ENCODE measurements at regions not wholly inside any gene's neighbourhood (a gene's known extent, or its start where the extent isn't known, plus 50 kb on each side); places are given as distances from the start of the nearest gene placed in this dataset.

DNA sequence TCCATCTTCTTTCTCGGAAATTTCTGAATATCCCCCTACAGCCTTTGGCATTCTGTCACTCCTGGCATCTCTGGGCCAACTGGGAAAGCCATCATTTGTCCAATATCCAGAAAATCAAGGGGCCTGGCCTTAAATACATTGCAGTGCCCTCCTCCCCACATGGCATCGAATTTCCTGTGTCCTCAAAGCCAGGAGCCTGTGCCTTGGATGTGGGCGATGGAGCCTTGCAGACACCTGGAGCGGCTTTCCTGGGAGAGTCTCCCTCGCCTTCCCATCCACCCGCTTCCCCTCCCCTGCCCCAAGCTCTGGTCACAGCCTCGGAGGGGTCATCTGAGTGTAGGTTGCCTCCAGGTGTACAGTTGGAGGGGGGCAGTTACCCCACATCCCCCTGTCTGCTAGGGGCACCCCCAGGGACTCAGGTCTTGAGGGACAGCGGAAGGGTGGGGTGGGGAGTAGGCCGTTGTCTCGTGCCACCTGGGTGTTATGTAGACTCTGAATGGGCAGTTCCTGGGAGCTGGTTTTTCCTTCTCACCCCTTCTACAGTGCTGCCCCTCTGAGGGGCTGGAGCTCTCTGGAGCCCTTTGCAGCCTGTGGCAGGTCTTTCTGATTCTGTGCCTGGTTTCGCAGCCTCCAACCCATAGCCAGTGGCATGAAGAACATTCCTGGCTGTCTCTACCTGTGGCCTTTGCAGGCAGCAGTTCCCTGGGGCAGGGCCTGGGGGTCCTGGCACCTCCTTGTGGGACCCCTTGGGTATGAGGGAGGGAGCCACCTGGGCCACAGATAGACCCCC, 239.8 kb downstream of the SEC14L1 start:
- Histone ChIP-seq H3K4me3 (no peak overlapping the region), H3K9me3 (no peaks in the 10 kb centered on the region), H3K27me3 (no peaks in the 10 kb centered on the region), H3K36me3 (no peaks in the 10 kb centered on the region), H3K4me1 (peaks cover 19 to 65% of the 10 kb centered on the region in 2 donors), H3K27ac (peak overlapping the region; percentile 40 to 87)
- intact Hi-C loops (cut with DNase I; ENCODE audit: low total_unique reads): no loop called here
- DNase-seq (ENCODE audit: low spot score in 2 of 2): no peak
- TF ChIP-seq POLR2A (IDR thresholded peaks at IDR 0.05) (no peak), CTCF (IDR thresholded peaks at IDR 0.05) (no peak), POLR2AphosphoS5 (IDR thresholded peaks at IDR 0.05) (no peak)

- H3K27ac ChIP-seq: peak overlapping the region; percentile 40 to 87
- no peaks in the 10 kb centered on the region for H3K9me3 ChIP-seq
- intact Hi-C loops (cut with DNase I; ENCODE audit: low total_unique reads): no loop called here
- no peaks in the 10 kb centered on the region for H3K36me3 ChIP-seq
- H3K4me3 ChIP-seq: no peak overlapping the region
- no peaks in the 10 kb centered on the region for H3K27me3 ChIP-seq
- DNase-seq (ENCODE audit: low spot score in 2 of 2): no peak
- TF ChIP-seq POLR2AphosphoS5 (IDR thresholded peaks at IDR 0.05) (no peak), CTCF (IDR thresholded peaks at IDR 0.05) (no peak), POLR2A (IDR thresholded peaks at IDR 0.05) (no peak)
- peaks cover 19 to 66% of the 10 kb centered on the region in 2 donors for H3K4me1 ChIP-seq
Measured at GRCh38 chr17:77381185-77381700, 240.5 kb downstream of the SEC14L1 start.

DNA sequence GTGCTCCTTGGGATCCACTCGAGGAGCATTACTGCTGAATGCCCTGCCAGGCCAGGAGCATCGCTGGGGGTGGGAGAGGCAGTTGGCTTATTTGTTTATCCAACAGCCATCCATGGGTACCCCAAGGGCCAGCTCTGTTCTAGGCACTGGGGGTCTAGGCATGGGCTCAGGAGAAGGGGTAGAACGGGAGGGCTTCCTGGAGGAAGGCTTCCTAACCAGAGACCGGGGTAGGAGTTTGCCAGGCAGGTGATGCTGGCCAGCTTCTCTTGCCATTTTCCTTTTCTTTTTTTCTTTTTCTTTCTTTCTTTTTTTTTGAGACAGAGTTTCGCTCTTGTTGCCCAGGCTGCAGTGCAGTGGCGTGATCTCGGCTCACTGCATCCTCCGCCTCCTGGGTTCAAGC, 241.0 kb downstream of the SEC14L1 start:
- H3K36me3 ChIP-seq: no peaks in the 10 kb centered on the region
- TF ChIP-seq POLR2A (IDR thresholded peaks at IDR 0.05) (no peak), POLR2AphosphoS5 (IDR thresholded peaks at IDR 0.05) (no peak), CTCF (IDR thresholded peaks at IDR 0.05) (no peak)
- no peaks in the 10 kb centered on the region for H3K9me3 ChIP-seq
- DNase-seq (ENCODE audit: low spot score in 2 of 2): no peak
- no peak overlapping the region for H3K4me3 ChIP-seq
- H3K4me1 ChIP-seq: peaks cover 22 to 71% of the 10 kb centered on the region in 2 donors
- intact Hi-C loops (cut with DNase I; ENCODE audit: low total_unique reads): no loop called here
- peak overlapping the region; percentile 81 to 87 for H3K27ac ChIP-seq
- H3K27me3 ChIP-seq: no peaks in the 10 kb centered on the region

- no peaks in the 10 kb centered on the region for H3K36me3 ChIP-seq
- no peaks in the 10 kb centered on the region for H3K27me3 ChIP-seq
- intact Hi-C loops (cut with DNase I; ENCODE audit: low total_unique reads): no loop called here
- no peak for DNase-seq (ENCODE audit: low spot score in 2 of 2)
- H3K9me3 ChIP-seq: no peaks in the 10 kb centered on the region
- TF ChIP-seq POLR2AphosphoS5 (IDR thresholded peaks at IDR 0.05) (no peak), CTCF (IDR thresholded peaks at IDR 0.05) (no peak), POLR2A (IDR thresholded peaks at IDR 0.05) (no peak)
- H3K27ac ChIP-seq: peak overlapping the region; percentile 81 to 87
- no peak overlapping the region for H3K4me3 ChIP-seq
- H3K4me1 ChIP-seq: peaks cover 22 to 67% of the 10 kb centered on the region in 2 donors
Measured at GRCh38 chr17:77382356-77382911, 241.7 kb downstream of the SEC14L1 start.

DNA sequence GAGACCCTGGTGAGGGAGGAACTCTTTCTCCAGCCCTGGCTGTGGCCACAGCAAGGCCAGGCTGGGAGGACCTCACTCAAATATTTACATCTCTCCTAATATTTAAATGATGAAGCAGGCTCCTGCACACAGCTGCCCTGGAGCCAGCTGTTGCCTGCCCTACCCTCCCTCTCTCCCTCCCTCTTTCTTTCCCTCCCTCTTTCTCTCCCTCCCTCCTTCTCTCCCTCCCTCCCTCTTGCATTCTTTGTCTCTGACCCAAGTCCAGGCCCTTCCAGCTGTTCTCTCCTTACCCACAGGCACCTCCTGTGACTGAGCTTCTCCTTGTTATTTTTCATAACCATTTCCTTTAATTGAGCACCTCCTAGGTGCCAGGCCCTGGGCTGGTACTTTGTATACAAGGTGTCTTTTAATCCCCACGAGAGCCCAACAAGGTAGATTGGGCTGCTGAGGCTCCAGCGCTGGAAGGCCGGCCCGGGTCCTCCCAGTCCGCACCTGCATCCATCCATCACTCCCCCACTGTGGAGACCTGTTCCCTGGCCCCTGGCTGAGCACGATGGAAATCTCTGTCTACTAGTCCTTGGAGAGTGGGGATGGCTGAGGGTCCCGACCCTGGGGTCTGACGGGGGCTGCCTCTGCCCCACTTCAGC, 242.3 kb downstream of the SEC14L1 start:
- peaks cover 19 to 66% of the 10 kb centered on the region in 2 donors for H3K4me1 ChIP-seq
- H3K27ac ChIP-seq: peak overlapping the region; percentile 81 to 87

More for the DNA sequence above, 242.3 kb downstream of the SEC14L1 start:
- intact Hi-C loops (cut with DNase I; ENCODE audit: low total_unique reads): no loop called here
- Histone ChIP-seq H3K9me3 (no peaks in the 10 kb centered on the region), H3K36me3 (no peaks in the 10 kb centered on the region), H3K27me3 (no peaks in the 10 kb centered on the region), H3K4me3 (no peak overlapping the region)
- TF ChIP-seq POLR2A (IDR thresholded peaks at IDR 0.05): no peak
- no peak for TF ChIP-seq POLR2AphosphoS5 (IDR thresholded peaks at IDR 0.05)
- TF ChIP-seq CTCF (IDR thresholded peaks at IDR 0.05): no peak
- DNase-seq (ENCODE audit: low spot score in 2 of 2): no peak

Data from breast epithelium (tissue), 4 donors.